ENCODE measurements at regions not wholly inside any gene's neighbourhood (a gene's known extent, or its start where the extent isn't known, plus 50 kb on each side); places are given as distances from the start of the nearest gene placed in this dataset.

GRCh38 chr2:7888876-7889275 is 793.0 kb upstream of the ID2 start:
- FAIRE-seq, result no peak
- DNase-seq (ENCODE audit: low read depth in 1 of 2, low spot score in 1 of 2), result no peak
- no peak overlapping the region for H3K4me3 ChIP-seq
- H3K4me1 ChIP-seq, result peaks cover 7% of the 10 kb centered on the region; the same call in 2 of the 3 replicates
- 27% methylated on average over 4 of the region's 4 CpGs for WGBS (ENCODE audit: missing lambda C conversion rate)
- no peak for ATAC-seq
- POLR2A ChIA-PET, result no interaction called here
- H3K27ac ChIP-seq, result no peak overlapping the region
- CTCF ChIA-PET, result no interaction called here
- no peak overlapping the region for H3K4me2 ChIP-seq
- H3K9me3 ChIP-seq, result no peaks in the 10 kb centered on the region
- TF ChIP-seq KDM1A (IDR thresholded peaks at IDR 0.05; ENCODE audit: low read depth), result no peak
- TF ChIP-seq HMGXB4 (CRISPR knock-in tag; IDR thresholded peaks at IDR 0.05; ENCODE audit: borderline replicate concordance), result no peak
- TF ChIP-seq RARB (CRISPR knock-in tag; IDR thresholded peaks at IDR 0.05), result no peak
- TF ChIP-seq SREBF2 (IDR thresholded peaks at IDR 0.05), result no peak
- TF ChIP-seq RAD21 (conservative IDR thresholded peaks at IDR 0.05 in 1 of 2, IDR thresholded peaks at IDR 0.05 in 1 of 2), result no peak
- TF ChIP-seq HEYL (CRISPR knock-in tag; IDR thresholded peaks at IDR 0.05), result no peak
- TF ChIP-seq JUNB (IDR thresholded peaks at IDR 0.05), result no peak
- no peak for TF ChIP-seq ATOH8 (CRISPR knock-in tag; IDR thresholded peaks at IDR 0.05; ENCODE audit: low read depth)
- no peak for TF ChIP-seq CBX8 (IDR thresholded peaks at IDR 0.05)
- no peak for TF ChIP-seq EHF (CRISPR knock-in tag; IDR thresholded peaks at IDR 0.05)
- TF ChIP-seq HOXB5 (CRISPR knock-in tag; IDR thresholded peaks at IDR 0.05), result no peak
- TF ChIP-seq CHD2 (IDR thresholded peaks at IDR 0.05; ENCODE audit: low read length, partially characterized antibody), result no peak
- no peak for TF ChIP-seq POLR2A (IDR thresholded peaks at IDR 0.05; ENCODE audit: low read length)
- TF ChIP-seq ZFP36 (IDR thresholded peaks at IDR 0.05; ENCODE audit: borderline replicate concordance, partially characterized antibody), result no peak
- no peak for TF ChIP-seq TP53 (CRISPR knock-in tag; IDR thresholded peaks at IDR 0.05)

GRCh38 chr2:7891312-7891711 is 790.5 kb upstream of the ID2 start:
- 51% methylated on average over 2 of the region's 2 CpGs for WGBS (ENCODE audit: missing lambda C conversion rate)
- ATAC-seq (no peak), DNase-seq (ENCODE audit: low read depth in 1 of 2, low spot score in 1 of 2) (no peak), FAIRE-seq (no peak)
- no peak overlapping the region for H3K4me2 ChIP-seq
- H3K27ac ChIP-seq, result no peak overlapping the region
- no peak for TF ChIP-seq NR3C1 (IDR thresholded peaks at IDR 0.05)
- no peaks in the 10 kb centered on the region for H3K9me3 ChIP-seq
- H3K4me1 ChIP-seq, result peaks cover 5% of the 10 kb centered on the region; the same call in 2 of the 3 replicates
- CTCF ChIA-PET, result no interaction called here
- POLR2A ChIA-PET, result no interaction called here
- no peak overlapping the region for H3K4me3 ChIP-seq

DNA sequence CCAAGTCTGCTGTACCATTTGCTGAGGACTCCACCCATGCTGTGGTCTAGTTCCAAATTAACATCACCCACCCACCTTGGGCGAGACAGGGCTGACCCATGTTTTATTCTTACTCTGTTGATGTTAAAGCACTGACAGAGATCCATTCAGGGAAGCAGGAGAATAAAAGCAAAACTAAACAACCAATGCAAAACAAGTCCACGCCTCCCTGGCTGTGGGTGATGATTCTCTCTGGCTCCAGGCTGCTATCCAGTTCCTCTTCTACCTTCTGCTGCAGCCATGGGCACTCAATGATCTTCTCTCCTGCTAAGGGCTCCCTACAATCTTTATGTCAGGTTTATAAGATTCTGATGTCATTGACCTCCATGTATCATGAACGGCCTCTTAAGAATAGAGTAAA is 786.6 kb upstream of the ID2 start:
- H3K9me3 ChIP-seq, result no peaks in the 10 kb centered on the region
- no peaks in the 10 kb centered on the region for H3K4me1 ChIP-seq
- 16% methylated on average over 3 of the region's 3 CpGs for WGBS (ENCODE audit: missing lambda C conversion rate)
- ChIA-PET CTCF (no interaction called here), POLR2A (no interaction called here)
- DNase-seq (ENCODE audit: low read depth in 1 of 2, low spot score in 1 of 2), result no peak
- no peak overlapping the region for H3K4me2 ChIP-seq
- H3K4me3 ChIP-seq, result no peak overlapping the region
- no peak for ATAC-seq
- no peak overlapping the region for H3K27ac ChIP-seq
- no peak for FAIRE-seq
- TF ChIP-seq SREBF2 (IDR thresholded peaks at IDR 0.05) (no peak), NFE2L2 (conservative IDR thresholded peaks at IDR 0.05; ENCODE audit: low read length) (no peak), RNF2 (IDR thresholded peaks at IDR 0.05; ENCODE audit: borderline replicate concordance, low read depth) (no peak), RFX5 (IDR thresholded peaks at IDR 0.05) (no peak), FOXS1 (CRISPR knock-in tag; IDR thresholded peaks at IDR 0.05) (no peak), KDM5A (IDR thresholded peaks at IDR 0.05) (no peak), RARB (CRISPR knock-in tag; IDR thresholded peaks at IDR 0.05) (no peak), EP300 (IDR thresholded peaks at IDR 0.05) (no peak), MAZ (IDR thresholded peaks at IDR 0.05; ENCODE audit: borderline replicate concordance, low read depth, low read length) (no peak), TFCP2L1 (CRISPR knock-in tag; IDR thresholded peaks at IDR 0.05) (no peak), RAD21 (conservative IDR thresholded peaks at IDR 0.05 in 1 of 2, IDR thresholded peaks at IDR 0.05 in 1 of 2) (no peak), ZC3H11A (IDR thresholded peaks at IDR 0.05) (no peak), MAFK (IDR thresholded peaks at IDR 0.05; ENCODE audit: partially characterized antibody) (no peak)
- TF ChIP-seq, protein P1, sequence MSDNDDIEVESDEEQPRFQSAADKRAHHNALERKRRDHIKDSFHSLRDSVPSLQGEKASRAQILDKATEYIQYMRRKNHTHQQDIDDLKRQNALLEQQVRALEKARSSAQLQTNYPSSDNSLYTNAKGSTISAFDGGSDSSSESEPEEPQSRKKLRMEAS (IDR thresholded peaks at IDR 0.05), result no peak
- TF ChIP-seq, protein P2, sequence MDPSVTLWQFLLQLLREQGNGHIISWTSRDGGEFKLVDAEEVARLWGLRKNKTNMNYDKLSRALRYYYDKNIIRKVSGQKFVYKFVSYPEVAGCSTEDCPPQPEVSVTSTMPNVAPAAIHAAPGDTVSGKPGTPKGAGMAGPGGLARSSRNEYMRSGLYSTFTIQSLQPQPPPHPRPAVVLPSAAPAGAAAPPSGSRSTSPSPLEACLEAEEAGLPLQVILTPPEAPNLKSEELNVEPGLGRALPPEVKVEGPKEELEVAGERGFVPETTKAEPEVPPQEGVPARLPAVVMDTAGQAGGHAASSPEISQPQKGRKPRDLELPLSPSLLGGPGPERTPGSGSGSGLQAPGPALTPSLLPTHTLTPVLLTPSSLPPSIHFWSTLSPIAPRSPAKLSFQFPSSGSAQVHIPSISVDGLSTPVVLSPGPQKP (IDR thresholded peaks at IDR 0.05; ENCODE audit: low read depth, low read length), result no peak
- TF ChIP-seq, protein P3, sequence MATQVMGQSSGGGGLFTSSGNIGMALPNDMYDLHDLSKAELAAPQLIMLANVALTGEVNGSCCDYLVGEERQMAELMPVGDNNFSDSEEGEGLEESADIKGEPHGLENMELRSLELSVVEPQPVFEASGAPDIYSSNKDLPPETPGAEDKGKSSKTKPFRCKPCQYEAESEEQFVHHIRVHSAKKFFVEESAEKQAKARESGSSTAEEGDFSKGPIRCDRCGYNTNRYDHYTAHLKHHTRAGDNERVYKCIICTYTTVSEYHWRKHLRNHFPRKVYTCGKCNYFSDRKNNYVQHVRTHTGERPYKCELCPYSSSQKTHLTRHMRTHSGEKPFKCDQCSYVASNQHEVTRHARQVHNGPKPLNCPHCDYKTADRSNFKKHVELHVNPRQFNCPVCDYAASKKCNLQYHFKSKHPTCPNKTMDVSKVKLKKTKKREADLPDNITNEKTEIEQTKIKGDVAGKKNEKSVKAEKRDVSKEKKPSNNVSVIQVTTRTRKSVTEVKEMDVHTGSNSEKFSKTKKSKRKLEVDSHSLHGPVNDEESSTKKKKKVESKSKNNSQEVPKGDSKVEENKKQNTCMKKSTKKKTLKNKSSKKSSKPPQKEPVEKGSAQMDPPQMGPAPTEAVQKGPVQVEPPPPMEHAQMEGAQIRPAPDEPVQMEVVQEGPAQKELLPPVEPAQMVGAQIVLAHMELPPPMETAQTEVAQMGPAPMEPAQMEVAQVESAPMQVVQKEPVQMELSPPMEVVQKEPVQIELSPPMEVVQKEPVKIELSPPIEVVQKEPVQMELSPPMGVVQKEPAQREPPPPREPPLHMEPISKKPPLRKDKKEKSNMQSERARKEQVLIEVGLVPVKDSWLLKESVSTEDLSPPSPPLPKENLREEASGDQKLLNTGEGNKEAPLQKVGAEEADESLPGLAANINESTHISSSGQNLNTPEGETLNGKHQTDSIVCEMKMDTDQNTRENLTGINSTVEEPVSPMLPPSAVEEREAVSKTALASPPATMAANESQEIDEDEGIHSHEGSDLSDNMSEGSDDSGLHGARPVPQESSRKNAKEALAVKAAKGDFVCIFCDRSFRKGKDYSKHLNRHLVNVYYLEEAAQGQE (IDR thresholded peaks at IDR 0.05), result no peak
